SH-SY5Y (cell line): ENCODE measurements at regions not wholly inside any gene's neighbourhood (a gene's known extent, or its start where the extent isn't known, plus 50 kb on each side); places are given as distances from the start of the nearest gene placed in this dataset.

Experiments
- GATA2 ChIP-seq: IDR thresholded peaks from 2 replicates; pipeline ENCODE4 v1.6.1; 2011; ENCODE audit warnings: mild to moderate bottlenecking, low read depth, low read length
- GATA3 ChIP-seq: IDR thresholded peaks from 2 replicates; pipeline ENCODE4 v1.6.1; 2011; ENCODE audit warnings: low read depth, mild to moderate bottlenecking, low read length, moderate library complexity

- TF ChIP-seq GATA2 (no peak), GATA3 (no peak)
These were observed 156.8 kb upstream of the SALL4 start for GRCh38 chr20:51959066-51959542.
